GM18499 (cell line): ENCODE measurements at regions not wholly inside any gene's neighbourhood (a gene's known extent, or its start where the extent isn't known, plus 50 kb on each side); places are given as distances from the start of the nearest gene placed in this dataset.

Experiments used
- ATAC-seq: cut with Tn5 transposase; IDR thresholded peaks from one replicate; pipeline ENCODE4 v1.9.1; 2021; ENCODE audit warnings: moderate number of reproducible peaks; ENCODE audit not compliant: insufficient read depth, unreplicated experiment

GRCh38 chr10:117668327-117669008 lies 125.9 kb downstream of the EMX2 start:
- ATAC-seq = no peak

- no peak for ATAC-seq
These were observed 126.6 kb downstream of the EMX2 start for GRCh38 chr10:117669122-117669521.

- no peak for ATAC-seq
These were observed 127.8 kb downstream of the EMX2 start for GRCh38 chr10:117670116-117670904.

- ATAC-seq = no peak
These were observed 130.9 kb downstream of the EMX2 start for GRCh38 chr10:117673230-117674010.

GRCh38 chr10:117674201-117674600 lies 131.7 kb downstream of the EMX2 start:
- no peak for ATAC-seq

- no peak for ATAC-seq
These were observed 132.1 kb downstream of the EMX2 start for GRCh38 chr10:117674646-117675045.

GRCh38 chr10:117675514-117676055 lies 133.0 kb downstream of the EMX2 start:
- ATAC-seq = no peak

GRCh38 chr10:117677239-117677638 lies 134.7 kb downstream of the EMX2 start:
- ATAC-seq = no peak

- ATAC-seq = no peak
These were observed 135.4 kb downstream of the EMX2 start for GRCh38 chr10:117677890-117678500.

- ATAC-seq = no peak
These were observed 138.1 kb downstream of the EMX2 start for GRCh38 chr10:117680601-117681000.

- ATAC-seq = no peak
These were observed 138.6 kb downstream of the EMX2 start for GRCh38 chr10:117681104-117681503.

- ATAC-seq = no peak
These were observed 141.6 kb downstream of the EMX2 start for GRCh38 chr10:117684046-117684610.

GRCh38 chr10:117684672-117685211 lies 142.2 kb downstream of the EMX2 start:
- ATAC-seq = no peak

- ATAC-seq = no peak
These were observed 142.9 kb downstream of the EMX2 start for GRCh38 chr10:117685431-117685830.

GRCh38 chr10:117686606-117687005 lies 144.1 kb downstream of the EMX2 start:
- no peak for ATAC-seq

GRCh38 chr10:117688358-117688757 lies 145.8 kb downstream of the EMX2 start:
- ATAC-seq = no peak

- ATAC-seq = no peak
These were observed 147.0 kb downstream of the EMX2 start for GRCh38 chr10:117689566-117689965.

GRCh38 chr10:117690359-117690758 lies 147.8 kb downstream of the EMX2 start:
- ATAC-seq = no peak

- no peak for ATAC-seq
These were observed 151.6 kb downstream of the EMX2 start for GRCh38 chr10:117694190-117694589.

- no peak for ATAC-seq
These were observed 154.9 kb downstream of the EMX2 start for GRCh38 chr10:117697402-117697801.
